Activated CD8-positive, alpha-beta memory T cell treated with anti-CD3 and anti-CD28 coated beads for 36 hours (primary cell): ENCODE measurements at regions not wholly inside any gene's neighbourhood (a gene's known extent, or its start where the extent isn't known, plus 50 kb on each side); places are given as distances from the start of the nearest gene placed in this dataset.
"Not testable (repeated sequence)": the region's sequence is repeated elsewhere in the genome, so short reads cannot be mapped to it uniquely, and the experiment has no call there.

Source experiments
- CTCF ChIA-PET: fragments of 350-600 bp; sonication (Branson Sonifier 250); formaldehyde crosslinking; loops from one replicate; lab custom pipeline; 2021; ENCODE audit warnings: antibody characterized with exemption; lab: Charles Lee
- POLR2A ChIA-PET: fragments of 350-600 bp; sonication (Branson Sonifier 250); formaldehyde crosslinking; loops from one replicate; lab custom pipeline; 2021; ENCODE audit warnings: antibody characterized with exemption; lab: Charles Lee

DNA sequence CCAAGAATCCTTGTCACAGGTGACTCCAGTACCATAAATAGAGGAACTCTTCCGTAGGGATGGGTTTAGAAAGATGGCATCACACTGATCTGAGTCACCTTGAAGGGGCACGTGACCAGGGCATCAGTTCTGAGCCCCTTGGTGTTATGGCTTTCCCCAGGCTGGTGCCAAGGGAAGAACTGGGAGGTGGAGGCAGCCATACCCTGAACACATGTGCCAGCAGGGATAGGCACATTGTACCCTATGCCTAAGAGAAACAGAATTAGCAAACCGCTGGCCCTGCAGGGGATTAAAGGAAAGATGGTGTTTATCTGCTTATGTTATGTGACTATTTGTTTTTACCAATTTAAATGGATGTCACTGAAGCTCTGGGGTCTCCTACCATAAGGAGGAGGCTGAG, 196.2 kb downstream of the RGS3 start:
- ChIA-PET CTCF (interaction anchor here (6.3 to 11.5 kb wide), 2 partner anchors 68 to 212 kb away, joined by 65 to 190 read pairs; no protein-coding TSS in a partner anchor), POLR2A (no interaction called here)

GRCh38 chr9:113660196-113660595, 196.7 kb downstream of the RGS3 start:
- POLR2A ChIA-PET, result interaction anchor here (0.6 kb wide), 1 partner anchor 243 kb away, joined by 3 read pairs; no protein-coding TSS in a partner anchor

DNA sequence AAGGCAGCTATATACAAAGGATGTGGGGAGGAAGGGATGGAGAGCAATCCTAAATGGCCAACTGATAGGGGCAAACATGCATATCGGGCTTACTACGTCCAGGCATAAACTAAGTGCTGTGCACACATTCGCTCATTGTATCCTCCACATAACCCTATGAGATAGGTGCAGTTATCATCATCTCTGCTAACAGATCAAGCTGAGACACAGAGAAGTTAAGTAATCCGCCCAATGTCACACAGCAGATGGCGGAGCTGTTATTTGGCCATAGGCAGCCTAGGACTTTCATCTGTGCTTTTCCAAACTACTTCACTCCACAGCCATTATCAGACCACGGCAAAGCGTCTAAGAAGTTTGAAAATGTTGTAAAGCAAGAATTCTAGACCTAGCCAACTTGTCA, 197.5 kb downstream of the RGS3 start:
- POLR2A ChIA-PET, result interaction anchor here (0.6 kb wide), 1 partner anchor 244 kb away, joined by 3 read pairs; no protein-coding TSS in a partner anchor

More at GRCh38 chr9:113660196-113660595, 196.7 kb downstream of the RGS3 start:
- CTCF ChIA-PET, result interaction anchor here (0.5 to 11.5 kb wide), 4 partner anchors 15 to 213 kb away, joined by 3 to 190 read pairs (median 34); no protein-coding TSS in a partner anchor

DNA sequence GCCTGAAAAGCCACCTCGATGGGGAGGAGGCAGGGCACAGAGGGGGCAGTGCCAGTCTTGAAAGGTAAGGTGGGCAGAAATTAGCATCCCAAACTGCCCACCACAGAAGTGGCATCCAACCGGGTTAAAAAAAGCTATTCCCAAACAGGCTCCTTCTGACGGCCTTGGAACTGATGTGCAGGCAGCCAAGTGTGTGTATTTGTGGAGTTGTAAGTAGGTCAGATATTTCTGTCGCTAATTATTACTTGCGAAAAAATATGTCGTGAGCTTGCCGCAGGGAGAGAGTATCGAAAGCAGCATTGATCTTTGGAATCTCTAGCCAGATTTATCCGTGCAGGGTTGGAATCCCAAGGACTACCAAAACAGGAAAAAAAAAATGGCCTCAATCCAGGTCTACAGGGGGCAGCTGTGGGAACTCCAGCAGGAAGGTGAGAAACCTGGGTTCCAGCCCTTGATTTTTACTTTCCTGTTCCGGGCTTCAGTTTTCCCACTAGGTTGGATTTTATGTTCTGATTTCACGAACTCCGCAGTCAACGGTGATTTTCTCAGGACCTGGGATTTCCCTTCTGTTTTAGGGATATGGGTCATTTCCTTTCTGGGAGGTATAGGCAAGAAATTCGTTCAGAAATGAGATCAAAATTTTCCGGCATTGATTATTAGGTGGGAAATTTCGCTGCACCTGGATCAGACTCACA, 200.8 kb downstream of the RGS3 start:
- CTCF ChIA-PET, result no interaction called here
- POLR2A ChIA-PET, result no interaction called here

More for the DNA sequence above, 197.5 kb downstream of the RGS3 start:
- CTCF ChIA-PET, result interaction anchor here (0.9 to 11.5 kb wide), 3 partner anchors 14 to 260 kb away, joined by 3 to 190 read pairs (median 5); partner anchors contain the start of gene ALAD

DNA sequence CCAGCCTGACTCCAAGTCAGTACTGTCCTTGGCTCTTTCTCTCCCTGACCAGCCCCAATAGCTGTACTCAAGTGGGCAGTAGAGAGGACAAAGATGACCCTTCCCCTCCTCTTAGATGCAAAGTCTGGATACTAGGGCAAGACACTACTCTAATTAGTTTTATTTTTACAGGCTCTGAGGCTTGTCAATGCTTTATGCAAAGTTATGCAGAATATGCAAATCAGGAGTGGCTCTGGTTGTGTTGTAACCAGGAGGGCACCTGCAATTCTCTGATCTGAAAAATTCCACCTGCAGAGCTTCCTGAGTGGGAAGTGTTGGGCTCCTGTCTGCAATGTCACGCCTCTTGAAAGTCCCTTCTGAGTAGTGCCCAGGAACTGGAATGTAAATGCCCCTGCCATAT, 201.5 kb downstream of the RGS3 start:
- ChIA-PET POLR2A (no interaction called here), CTCF (no interaction called here)

DNA sequence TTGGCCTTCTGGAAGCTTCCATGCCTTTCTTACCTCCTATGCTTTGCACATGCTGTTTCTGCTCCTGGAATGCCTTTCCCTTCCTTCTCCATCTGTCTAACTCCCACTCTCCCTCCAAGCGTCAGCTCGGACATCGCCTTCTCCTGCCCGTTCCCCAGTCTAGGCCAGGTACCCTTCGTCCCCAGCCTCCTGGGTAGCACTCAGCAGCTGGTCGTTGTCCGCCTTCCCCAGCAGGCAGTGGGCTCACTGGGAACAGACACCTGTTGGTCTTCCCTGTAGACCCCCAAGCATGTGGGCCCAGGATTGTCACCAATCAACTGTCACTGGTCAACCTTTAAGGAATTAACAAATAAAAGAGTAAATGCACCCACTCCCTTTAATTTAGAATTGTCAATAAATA, 202.2 kb downstream of the RGS3 start:
- ChIA-PET CTCF (no interaction called here), POLR2A (no interaction called here)

- CTCF ChIA-PET, result interaction anchor here (2.3 kb wide), 1 partner anchor 10 kb away, joined by 5 read pairs; no protein-coding TSS in a partner anchor
- POLR2A ChIA-PET, result interaction anchor here (0.7 kb wide), 2 partner anchors 14 to 130 kb away, joined by 4 to 7 read pairs; no protein-coding TSS in a partner anchor
Measured at GRCh38 chr9:113668061-113668460, 204.5 kb downstream of the RGS3 start.

DNA sequence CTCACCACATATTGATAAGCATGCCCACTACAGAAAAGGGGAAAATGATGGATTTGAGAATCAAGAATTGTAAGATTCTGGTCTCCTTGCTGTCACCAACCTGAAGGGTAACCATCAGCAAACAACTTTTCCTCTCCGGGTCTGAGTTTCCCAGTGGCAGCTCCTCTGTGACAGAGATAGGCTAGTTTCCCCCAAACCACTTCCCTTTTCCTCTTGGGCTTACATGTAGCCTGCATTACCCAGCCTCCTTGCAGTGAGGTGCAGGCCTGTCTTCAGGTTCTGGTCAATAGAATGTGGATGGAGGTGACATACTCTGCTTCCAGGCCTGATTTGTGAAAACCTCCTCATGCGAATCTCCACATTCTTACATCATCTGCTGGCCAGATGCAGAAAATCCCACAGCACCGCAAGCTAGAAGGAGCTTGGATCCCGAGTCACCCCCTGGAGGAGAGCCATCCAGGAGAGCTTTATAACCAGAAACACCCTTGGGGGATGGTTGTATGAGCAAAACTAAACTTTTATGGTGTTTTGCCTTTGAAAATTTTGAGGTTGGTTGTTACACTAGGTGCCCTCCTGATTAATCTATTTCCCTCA, 206.1 kb downstream of the RGS3 start:
- CTCF ChIA-PET, result interaction anchor here (0.7 kb wide), 1 partner anchor 12 kb away, joined by 3 read pairs; no protein-coding TSS in a partner anchor
- POLR2A ChIA-PET, result no interaction called here

GRCh38 chr9:113673726-113674125, 202.4 kb upstream of the ZNF618 start:
- ChIA-PET POLR2A (no interaction called here), CTCF (no interaction called here)

- POLR2A ChIA-PET, result no interaction called here
Measured at GRCh38 chr9:113674436-113674835, 201.7 kb upstream of the ZNF618 start.

GRCh38 chr9:113675475-113675941, 200.6 kb upstream of the ZNF618 start:
- CTCF ChIA-PET, result interaction anchor here (1.2 kb wide), 1 partner anchor 15 kb away, joined by 3 read pairs; no protein-coding TSS in a partner anchor
- POLR2A ChIA-PET, result no interaction called here

More at GRCh38 chr9:113674436-113674835, 201.7 kb upstream of the ZNF618 start:
- CTCF ChIA-PET, result no interaction called here

DNA sequence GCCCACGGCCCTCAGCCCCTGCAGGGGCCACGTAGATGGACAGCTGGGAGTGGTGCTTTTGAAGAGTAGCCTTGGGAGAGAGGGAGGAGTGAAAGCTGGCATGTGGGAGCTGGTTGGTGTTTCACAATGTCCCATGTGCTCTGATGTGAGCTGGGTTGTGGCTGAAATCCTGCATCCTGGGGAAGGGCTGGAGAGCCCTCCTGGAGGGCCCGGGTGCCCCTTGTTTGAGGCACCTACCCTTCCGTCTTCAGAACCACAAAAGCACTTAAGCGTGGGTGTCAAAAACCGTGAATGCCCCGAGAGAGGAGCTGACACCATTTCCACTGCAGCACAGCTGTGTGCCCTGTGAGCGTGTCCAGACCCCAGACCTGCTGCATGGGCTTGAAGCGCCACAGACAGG, 199.1 kb upstream of the ZNF618 start:
- ChIA-PET POLR2A (no interaction called here), CTCF (interaction anchor here (1.0 kb wide), 1 partner anchor 85 kb away, joined by 3 read pairs; no protein-coding TSS in a partner anchor)

DNA sequence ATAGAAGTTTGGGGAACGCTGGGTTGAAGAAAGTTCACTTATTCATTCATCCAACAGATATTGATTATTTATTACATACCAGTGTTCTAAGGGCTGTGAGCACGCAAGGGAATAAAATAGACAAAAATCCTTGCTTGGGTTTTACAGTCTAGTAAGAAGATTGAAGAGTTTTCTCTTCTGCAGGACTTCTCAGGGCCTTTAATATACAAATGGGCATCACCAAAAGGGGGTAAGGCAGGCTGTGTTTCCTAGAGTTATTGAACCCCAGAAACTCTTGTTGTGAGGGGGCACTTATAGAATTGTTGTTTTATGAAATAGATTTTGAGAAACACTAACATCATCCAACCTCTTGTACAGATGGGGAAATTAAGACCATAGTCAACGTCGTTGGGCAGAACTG, 198.5 kb upstream of the ZNF618 start:
- CTCF ChIA-PET, result no interaction called here
- POLR2A ChIA-PET, result no interaction called here

DNA sequence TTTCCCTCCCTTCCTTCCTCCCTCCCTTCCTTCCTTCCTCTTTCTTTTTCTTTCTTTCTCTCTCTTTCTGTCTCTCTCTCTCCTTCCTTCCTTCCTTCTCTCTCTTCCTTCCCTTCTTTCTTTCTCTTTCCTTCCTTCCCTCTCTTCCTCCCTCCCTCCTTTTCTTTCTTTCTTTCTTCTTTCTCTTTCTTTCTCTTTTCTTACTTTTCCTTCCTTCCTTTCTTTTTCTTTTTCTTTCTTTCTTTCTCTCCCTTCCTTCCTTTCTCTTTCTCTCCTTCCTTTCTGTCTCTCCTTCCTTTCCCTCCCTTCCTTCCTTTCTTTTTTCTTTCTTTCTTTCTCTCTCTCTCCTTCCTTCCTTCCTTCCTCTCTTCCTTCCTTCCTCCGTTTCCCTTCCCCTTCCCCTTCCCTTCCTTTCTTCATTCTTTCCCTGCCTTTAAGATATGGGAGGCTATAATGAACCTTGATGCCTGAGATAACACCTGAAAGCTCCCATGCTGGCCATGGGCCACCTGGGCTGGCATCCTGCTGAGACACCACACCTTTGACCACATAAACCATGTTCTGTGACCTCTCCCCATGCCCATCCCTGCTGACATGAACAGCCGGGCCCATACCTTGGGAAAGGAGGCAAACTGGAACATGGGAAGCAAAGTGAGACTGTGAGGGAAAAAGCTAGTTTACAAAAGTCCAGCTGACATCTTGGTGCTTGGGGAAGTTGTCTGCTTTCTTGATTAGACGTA, 197.8 kb upstream of the ZNF618 start:
- ChIA-PET CTCF (no interaction called here), POLR2A (no interaction called here)

DNA sequence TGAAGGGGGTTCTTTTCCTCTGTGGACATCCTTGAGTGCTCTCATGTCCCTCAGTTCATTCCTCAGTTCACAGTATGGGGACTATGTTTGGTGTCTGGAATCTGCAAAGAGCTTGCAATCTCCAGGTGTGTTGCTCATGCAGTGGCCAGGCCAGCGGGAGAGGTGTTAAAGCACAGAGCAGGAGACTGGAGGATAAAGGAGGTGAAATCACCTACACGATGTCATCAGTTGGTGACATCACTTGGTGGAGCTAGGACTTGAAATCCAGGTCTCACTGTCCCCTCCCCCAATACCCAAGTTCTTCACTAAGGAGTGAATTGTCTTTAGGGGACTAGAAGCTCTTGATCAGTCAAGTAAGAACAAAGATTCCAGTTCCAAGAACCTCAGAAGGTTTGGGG, 197.3 kb upstream of the ZNF618 start:
- ChIA-PET CTCF (no interaction called here), POLR2A (no interaction called here)

DNA sequence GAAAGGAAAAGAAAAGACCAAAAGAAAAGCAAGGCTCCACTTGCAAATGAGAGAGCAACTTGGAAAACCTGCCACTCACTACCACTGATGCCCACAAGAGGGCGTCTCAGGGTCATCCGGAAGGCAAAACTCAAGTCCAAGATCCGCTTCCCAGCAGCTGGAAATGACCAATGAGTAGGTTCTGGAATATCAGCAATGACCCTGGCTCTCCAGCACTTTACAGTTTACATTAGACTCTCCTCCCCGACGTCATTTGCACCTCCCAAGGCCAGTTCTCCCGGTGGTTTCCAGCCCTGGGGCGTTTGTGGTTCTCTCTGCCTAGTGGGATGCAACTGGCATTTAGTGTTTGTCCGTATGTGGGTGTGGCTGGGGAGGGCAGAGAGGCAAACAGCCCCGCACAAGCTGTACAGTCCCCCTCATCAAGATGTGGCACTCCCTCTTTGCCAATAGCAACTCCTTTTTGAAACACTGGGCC, 193.8 kb upstream of the ZNF618 start:
- CTCF ChIA-PET, result interaction anchor here (0.9 to 1.4 kb wide), 2 partner anchors 81 to 274 kb away, joined by 3 to 4 read pairs; no protein-coding TSS in a partner anchor
- POLR2A ChIA-PET, result no interaction called here

DNA sequence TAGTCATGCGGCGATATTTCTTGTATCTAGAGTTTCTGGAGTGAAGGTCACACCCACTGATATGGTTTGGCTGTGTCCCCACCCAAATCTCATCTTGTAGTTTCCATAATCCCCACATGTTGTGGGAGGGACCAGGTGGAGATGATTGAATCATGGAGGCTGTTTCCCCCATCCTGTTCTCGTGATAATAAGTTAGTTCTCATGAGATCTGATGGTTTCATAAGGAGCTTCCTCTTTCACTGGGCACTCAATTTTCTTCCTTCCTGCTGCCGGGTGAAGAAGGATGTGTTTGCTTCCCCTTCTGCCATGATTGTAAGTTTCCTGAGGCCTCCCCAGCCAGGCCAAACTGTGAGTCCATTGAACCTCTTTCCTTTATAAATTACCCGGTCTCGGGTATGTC, 190.5 kb upstream of the ZNF618 start:
- CTCF ChIA-PET, result not testable (repeated sequence)

DNA sequence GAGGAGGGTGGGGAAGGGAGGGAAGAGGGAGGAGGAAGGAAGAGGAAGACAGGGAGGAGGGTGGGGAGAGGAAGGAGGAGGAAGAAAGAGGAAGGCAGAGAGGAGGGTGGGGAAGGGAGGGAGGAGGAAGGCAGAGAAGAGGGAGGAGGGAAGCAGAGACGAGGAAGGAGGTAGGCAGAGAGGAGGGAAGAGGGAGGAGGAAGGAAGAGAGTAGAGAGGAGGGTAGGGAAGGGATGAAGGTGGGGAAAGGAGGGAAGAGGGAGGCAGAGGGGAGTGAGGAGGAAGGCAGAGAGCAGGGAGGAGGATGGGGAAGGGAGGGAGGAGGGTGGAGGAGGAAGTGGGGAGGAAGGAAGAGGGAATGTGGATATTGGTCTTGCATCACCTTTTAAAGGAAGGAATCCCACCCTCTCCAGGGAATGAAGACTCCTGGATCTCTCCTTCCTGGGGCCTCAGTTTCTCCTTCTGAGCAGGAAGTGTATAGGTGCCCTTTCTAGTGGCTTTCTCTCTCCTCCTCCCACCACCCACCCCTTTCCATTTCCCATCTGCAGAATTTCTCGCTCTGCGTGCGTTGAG, 188.9 kb upstream of the ZNF618 start:
- CTCF ChIA-PET, result no interaction called here

More for the DNA sequence above, 190.5 kb upstream of the ZNF618 start:
- POLR2A ChIA-PET, result not testable (repeated sequence)

More for the DNA sequence above, 188.9 kb upstream of the ZNF618 start:
- POLR2A ChIA-PET, result no interaction called here
